SK-N-SH (cell line): ENCODE measurements at regions not wholly inside any gene's neighbourhood (a gene's known extent, or its start where the extent isn't known, plus 50 kb on each side); places are given as distances from the start of the nearest gene placed in this dataset.

Source experiments
- CTCF ChIA-PET: fragments of 300-600, 350-600 bp; formaldehyde crosslinking; extraction: SDS; loops from one replicate; lab custom pipeline; 2021; lab: Yijun Ruan, JAX
- POLR2A ChIA-PET: fragments of 350-600 bp; sonication (Branson Sonifier 250); formaldehyde crosslinking; extraction: SDS; loops from one replicate; lab custom pipeline; 2020; ENCODE audit warnings: antibody characterized with exemption, inconsistent platforms; lab: Yijun Ruan, JAX
- DNase-seq: peaks from one replicate; pipeline ENCODE4 v3.0.0; 2012
- H2AFZ ChIP-seq: fragments of 200-600 bp; sonication (generic); 2 replicates; pipeline ENCODE4 v1.8.1; 2016; ENCODE audit warnings: antibody characterized with exemption, mild to moderate bottlenecking, low read depth
- H3F3A ChIP-seq: fragments of 200-600 bp; sonication (generic); replicated peaks from 2 replicates; pipeline ENCODE3; 2016; ENCODE audit warnings: antibody characterized with exemption, mild to moderate bottlenecking; ENCODE audit not compliant: insufficient read depth
- H3K27ac ChIP-seq, 2 experiments: fragments of 200-500 bp in 1 of 2; fragments of 200-600 bp in 1 of 2; sonication (Bioruptor generic) in 1 of 2; sonication (generic), shearing (Covaris generic) in 1 of 2; 2 replicates each; pipeline versions ENCODE4 v1.5.1 to v1.6.1; 2014 to 2016; ENCODE audit warnings: low read depth in 2 of 2, inconsistent platforms in 1 of 2, low read length in 1 of 2, mild to moderate bottlenecking in 1 of 2, mixed read lengths in 1 of 2
- H3K27me3 ChIP-seq: fragments of 200-600 bp; sonication (generic), shearing (Covaris generic); 2 replicates; pipeline ENCODE4 v1.6.1; 2016; ENCODE audit warnings: mixed run types; ENCODE audit not compliant: insufficient read depth
- H3K36me3 ChIP-seq, 2 experiments: fragments of 200-500 bp in 1 of 2; fragments of 200-600 bp in 1 of 2; sonication (Bioruptor generic) in 1 of 2; sonication (generic) in 1 of 2; replicated peaks in 1 of 2; 2 replicates each; pipeline versions ENCODE3 to v1.5.1; 2014 to 2016; ENCODE audit warnings: low read length in 1 of 2, mild to moderate bottlenecking in 1 of 2; ENCODE audit not compliant: insufficient read depth in 2 of 2, control insufficient read depth in 1 of 2
- H3K4me1 ChIP-seq, 2 experiments: fragments of 200-500 bp in 1 of 2; fragments of 200-600 bp in 1 of 2; sonication (Bioruptor generic) in 1 of 2; sonication (generic), shearing (Covaris generic) in 1 of 2; 2 replicates each; pipeline versions ENCODE4 v1.5.1 to v1.6.1; 2014 to 2016; ENCODE audit warnings: low read depth in 1 of 2, low read length in 1 of 2, mixed run types in 1 of 2; ENCODE audit not compliant: insufficient read depth in 2 of 2, control insufficient read depth in 1 of 2
- H3K4me2 ChIP-seq: fragments of 200-600 bp; sonication (generic), shearing (Covaris generic); 2 replicates; pipeline ENCODE4 v1.6.1; 2017; ENCODE audit warnings: mixed run types
- H3K4me3 ChIP-seq, 2 experiments: fragments of 200-500 bp in 1 of 2; fragments of 200-600 bp in 1 of 2; sonication (Bioruptor generic) in 1 of 2; sonication (generic), shearing (Covaris generic) in 1 of 2; 2 replicates each; pipeline versions ENCODE4 v1.5.1 to v1.8.1; 2014 to 2016; ENCODE audit warnings: low read depth in 2 of 2, inconsistent platforms in 1 of 2, low read length in 1 of 2, mild to moderate bottlenecking in 1 of 2, mixed read lengths in 1 of 2, moderate library complexity in 1 of 2
- H3K79me2 ChIP-seq: fragments of 200-600 bp; sonication (generic); 2 replicates; pipeline ENCODE4 v1.8.1; 2017; ENCODE audit warnings: mild to moderate bottlenecking; ENCODE audit not compliant: insufficient read depth
- H3K9ac ChIP-seq: fragments of 200-600 bp; sonication (generic); 2 replicates; pipeline ENCODE4 v1.6.1; 2017; ENCODE audit warnings: mixed run types
- H3K9me2 ChIP-seq: fragments of 200-600 bp; sonication (generic); 2 replicates; pipeline ENCODE4 v1.6.1; 2017; ENCODE audit warnings: mixed run types
- H3K9me3 ChIP-seq: fragments of 200-600 bp; sonication (generic); 2 replicates; pipeline ENCODE4 v1.6.1; 2017; ENCODE audit warnings: mixed run types, mild to moderate bottlenecking, moderate library complexity
- H4K20me1 ChIP-seq: fragments of 200-600 bp; sonication (generic); 2 replicates; pipeline ENCODE4 v1.6.1; 2017; ENCODE audit warnings: mild to moderate bottlenecking, mixed run types; ENCODE audit not compliant: insufficient read depth
- CHD2 ChIP-seq: fragments of 150-350 bp; IDR thresholded peaks from 2 replicates; pipeline ENCODE4 v1.6.1; 2018; ENCODE audit warnings: low read length; ENCODE audit not compliant: partially characterized antibody
- CTCF ChIP-seq: fragments of 200-600 bp; sonication (generic); IDR thresholded peaks from 2 replicates; pipeline ENCODE4 v1.6.1; 2017; ENCODE audit warnings: antibody characterized with exemption, mild to moderate bottlenecking, moderate library complexity
- EP300 ChIP-seq, 2 experiments: IDR thresholded peaks; 2 replicates each; pipeline versions ENCODE4 v1.4.0 to v1.6.1; 2012; ENCODE audit warnings: borderline replicate concordance in 1 of 2, low read depth in 1 of 2, low read length in 1 of 2
- GABPA ChIP-seq: IDR thresholded peaks from 2 replicates; pipeline ENCODE4 v1.4.0; 2012; ENCODE audit warnings: low read depth, mild to moderate bottlenecking
- MAX ChIP-seq: IDR thresholded peaks from 2 replicates; pipeline ENCODE4 v1.4.0; 2012; ENCODE audit warnings: low read depth
- NFIC ChIP-seq: IDR thresholded peaks from 2 replicates; pipeline ENCODE4 v1.4.0; 2012; ENCODE audit warnings: borderline replicate concordance
- NRF1 ChIP-seq: IDR thresholded peaks from 2 replicates; pipeline ENCODE4 v1.6.1; 2012; ENCODE audit warnings: low read depth, mild to moderate bottlenecking, low read length
- RFX5 ChIP-seq: IDR thresholded peaks from 2 replicates; pipeline ENCODE4 v1.6.1; 2012; ENCODE audit warnings: mild to moderate bottlenecking, improper control_type of control experiment, low read length
- SMC3 ChIP-seq: IDR thresholded peaks from 2 replicates; pipeline ENCODE4 v1.6.1; 2012; ENCODE audit warnings: low read depth, low read length, improper control_type of control experiment
- TCF12 ChIP-seq: IDR thresholded peaks from 2 replicates; pipeline ENCODE4 v1.4.0; 2012
- TEAD4 ChIP-seq: IDR thresholded peaks from 2 replicates; pipeline ENCODE4 v1.4.0; 2012; ENCODE audit warnings: mild to moderate bottlenecking, borderline replicate concordance; ENCODE audit not compliant: insufficient read depth
- USF2 ChIP-seq: fragments of 150-350 bp; IDR thresholded peaks from 2 replicates; pipeline ENCODE4 v1.6.1; 2017; ENCODE audit warnings: antibody characterized with exemption, low read length, low read depth, borderline replicate concordance
- WGBS: methylation state at CpG from one replicate; pipeline ENCODE4 v1.1.6; 2017; ENCODE audit warnings: low lambda C conversion rate; 5-methylcytosine and 5-hydroxymethylcytosine counted together

GRCh38 chr13:106374631-106375030 lies 160.8 kb downstream of the EFNB2 start (continued):
- TF ChIP-seq CTCF (no peak), MAX (no peak), TCF12 (no peak), CHD2 (no peak), RFX5 (no peak)

- H3K9me3 ChIP-seq = no peaks in the 10 kb centered on the region
- no peak overlapping the region for H3K4me3 ChIP-seq
- H3K27me3 ChIP-seq = no peaks in the 10 kb centered on the region
- H3K9me2 ChIP-seq = no peaks in the 10 kb centered on the region
- peak overlapping the region; percentile 53; the same call in 1 of the 2 replicates for H3K4me2 ChIP-seq
- CTCF ChIA-PET = no interaction called here
- peaks cover 26% of the 10 kb centered on the region for H3F3A ChIP-seq
- H4K20me1 ChIP-seq = no peaks in the 10 kb centered on the region
- DNase-seq = no peak
- peak overlapping the region; percentile 89 to 93 for H3K27ac ChIP-seq
- peaks cover 12 to 37% of the 10 kb centered on the region in 2 experiments for H3K4me1 ChIP-seq
- no peaks in the 10 kb centered on the region for H3K36me3 ChIP-seq
- WGBS = 65% methylated on average over 4 of the region's 4 CpGs
- POLR2A ChIA-PET = no interaction called here
- H3K9ac ChIP-seq = no peak overlapping the region
- no peaks in the 10 kb centered on the region for H3K79me2 ChIP-seq
- TF ChIP-seq NRF1 (no peak), TEAD4 (no peak), TCF12 (peak; percentile 48), EP300 (IDR thresholded peaks at IDR 0.05; ENCODE audit: borderline replicate concordance in 1 of 2, low read depth in 1 of 2, low read length in 1 of 2) (0 out of 4 replicates have a peak, but pooled peaks of 1 of the 2 experiments have one; percentile 27), NFIC (peak; percentile 11; the same call in 1 of the 2 replicates)
- TF ChIP-seq, all 33 proteins: peak for 3
- no peak overlapping the region for H2AFZ ChIP-seq
Measured at GRCh38 chr13:106373989-106374572, 161.4 kb downstream of the EFNB2 start.

GRCh38 chr13:106373304-106373988 lies 162.0 kb downstream of the EFNB2 start:
- Histone ChIP-seq H3K27me3 (no peaks in the 10 kb centered on the region), H3K4me3 (no peak overlapping the region), H3K36me3 (no peaks in the 10 kb centered on the region), H3K9ac (peak overlapping the region; percentile 28; the same call in 1 of the 2 replicates), H4K20me1 (no peaks in the 10 kb centered on the region), H3K27ac (peak overlapping the region; percentile 89 to 93), H2AFZ (no peak overlapping the region), H3K79me2 (no peaks in the 10 kb centered on the region), H3K9me3 (no peaks in the 10 kb centered on the region), H3K4me2 (peak overlapping the region; percentile 53; the same call in 1 of the 2 replicates), H3F3A (peaks cover 26% of the 10 kb centered on the region), H3K4me1 (peaks cover 12 to 37% of the 10 kb centered on the region in 2 experiments), H3K9me2 (no peaks in the 10 kb centered on the region)
- ChIA-PET POLR2A (no interaction called here), CTCF (no interaction called here)
- no peak for DNase-seq
- WGBS = 66% methylated on average over 6 of the region's 7 CpGs
- TF ChIP-seq SMC3 = no peak
- TF ChIP-seq CTCF = no peak
- no peak for TF ChIP-seq GABPA
- TF ChIP-seq USF2 = no peak
